ENCODE measurements at regions not wholly inside any gene's neighbourhood (a gene's known extent, or its start where the extent isn't known, plus 50 kb on each side); places are given as distances from the start of the nearest gene placed in this dataset.
A peak's percentile ranks its signal among the peaks of the same experiment; 100 is the strongest.

GRCh38 chr16:14354561-14355351 lies 275.3 kb downstream of the PARN start:
- no peaks in the 10 kb centered on the region for H3K9me3 ChIP-seq (replicated peaks; ENCODE audit: control insufficient read depth, insufficient read depth, low read length)
- peak overlapping the region; percentile 77 for H3K9ac ChIP-seq (ENCODE audit: control insufficient read depth, insufficient read depth, low read length)
- ATAC-seq, result peak; percentile 92
- no peaks in the 10 kb centered on the region for H4K20me1 ChIP-seq (ENCODE audit: control insufficient read depth, insufficient read depth)
- H3K4me1 ChIP-seq (ENCODE audit: control insufficient read depth, insufficient read depth, low read length), result peaks cover 39% of the 10 kb centered on the region
- no peak overlapping the region for H2AFZ ChIP-seq (ENCODE audit: control insufficient read depth, low read depth, low read length)
- RAD21 ChIA-PET (ENCODE audit: unreplicated experiment), result interaction anchor here (0.9 to 2.1 kb wide), 19 partner anchors 15 to 435 kb away, joined by 3 to 36 read pairs (median 4); partner anchors contain the start of gene ERCC4
- FAIRE-seq, result peak; percentile 99
- in situ Hi-C loops (cut with MboI) (loop anchor here (5.0 kb wide), 1 partner anchor 38 kb away; no protein-coding TSS in a partner anchor), intact Hi-C loops (cut with micrococcal nuclease; ENCODE audit: unreplicated experiment) (loop anchor here (1.0 to 2.0 kb wide), 5 partner anchors 44 to 174 kb away; no protein-coding TSS in a partner anchor)
- no peaks in the 10 kb centered on the region; the same call in 1 of the 2 replicates for H3K79me2 ChIP-seq (ENCODE audit: control insufficient read depth, insufficient read depth, low read length)
- H3K36me3 ChIP-seq (ENCODE audit: control insufficient read depth in 2 of 2, insufficient read depth in 2 of 2, low read length in 1 of 2), result no peaks in the 10 kb centered on the region
- SMC1A ChIA-PET (ENCODE audit: uncharacterized antibody, unreplicated experiment), result interaction anchor here (0.6 to 3.3 kb wide), 21 partner anchors 20 to 433 kb away, joined by 3 to 41 read pairs (median 4); no protein-coding TSS in a partner anchor
- H3K27ac ChIP-seq (ENCODE audit: control insufficient read depth, insufficient read depth), result peak overlapping the region; percentile 98
- peak; percentile 100 for DNase-seq (ENCODE audit: low read depth, low spot score)
- no peaks in the 10 kb centered on the region for H3K27me3 ChIP-seq (replicated peaks in 1 of 2; ENCODE audit: control insufficient read depth in 2 of 2, insufficient read depth in 2 of 2, low read length in 1 of 2)
- peak overlapping the region; percentile 91 for H3K4me2 ChIP-seq (ENCODE audit: control insufficient read depth, insufficient read depth)
- WGBS (ENCODE audit: insufficient coverage, insufficient replicate concordance, low lambda C conversion rate, missing lambda C conversion rate), result under 1% methylated on average over 10 of the region's 10 CpGs
- BruUV-seq (replicated peaks), result no TSS peak
- no peak overlapping the region for H3K4me3 ChIP-seq
- POLR2A ChIA-PET, result interaction anchor here (0.9 to 1.5 kb wide), 7 partner anchors 17 to 146 kb away, joined by 3 to 14 read pairs (median 4); no protein-coding TSS in a partner anchor
- CTCF ChIA-PET, result interaction anchor here (0.6 to 1.8 kb wide), 9 partner anchors 26 to 435 kb away, joined by 3 to 25 read pairs (median 3); partner anchors contain the start of gene ERCC4
- TF ChIP-seq ZNF217 (IDR thresholded peaks at IDR 0.05) (peak; percentile 99), RAD51 (IDR thresholded peaks at IDR 0.05) (peak; percentile 45; the same call in 1 of the 2 replicates), SKIL (IDR thresholded peaks at IDR 0.05; ENCODE audit: low read depth, poor library complexity, severe bottlenecking) (peak; percentile 95), IKZF1 (conservative IDR thresholded peaks at IDR 0.05) (peak; percentile 94), MLLT1 (IDR thresholded peaks at IDR 0.05) (peak; percentile 94), CEBPZ (IDR thresholded peaks at IDR 0.05; ENCODE audit: low read depth, low read length) (no peak), EGR1 (IDR thresholded peaks at IDR 0.05; ENCODE audit: borderline replicate concordance in 1 of 2, low read depth in 2 of 2, low read length in 2 of 2) (no peak), POLR2AphosphoS2 (IDR thresholded peaks at IDR 0.05; ENCODE audit: low read depth, low read length) (no peak), NR2F1 (conservative IDR thresholded peaks at IDR 0.05) (peak; percentile 90), NRF1 (conservative IDR thresholded peaks at IDR 0.05; ENCODE audit: low read depth, low read length) (no peak), KLF5 (IDR thresholded peaks at IDR 0.05; ENCODE audit: partially characterized antibody) (no peak), PML (IDR thresholded peaks at IDR 0.05; ENCODE audit: low read length) (peak; percentile 87; the same call in 1 of the 2 replicates), CBX5 (IDR thresholded peaks at IDR 0.05; ENCODE audit: low read depth) (peak; percentile 93; the same call in 1 of the 2 replicates), POLR2A (IDR thresholded peaks at IDR 0.05; ENCODE audit: low read depth, low read length) (no peak), TAF1 (IDR thresholded peaks at IDR 0.05; ENCODE audit: borderline replicate concordance, low read depth, low read length) (peak; percentile 12; the same call in 1 of the 2 replicates), RFX5 (IDR thresholded peaks at IDR 0.05; ENCODE audit: low read depth, low read length) (no peak), MEF2B (IDR thresholded peaks at IDR 0.05; ENCODE audit: partially characterized antibody, poor library complexity, severe bottlenecking) (peak; percentile 94)
